Neural cell (in vitro differentiated cells): ENCODE measurements at regions not wholly inside any gene's neighbourhood (a gene's known extent, or its start where the extent isn't known, plus 50 kb on each side); places are given as distances from the start of the nearest gene placed in this dataset.

Experiments
- EP300 ChIP-seq: fragments of 450-650 bp; conservative IDR thresholded peaks from 2 replicates; pipeline ENCODE4 v1.6.1; 2014; ENCODE audit warnings: antibody characterized with exemption, mild to moderate bottlenecking, moderate library complexity; ENCODE audit not compliant: poor library complexity, severe bottlenecking
- EZH2 ChIP-seq: fragments of 200-600, 300-800 bp; shearing (Covaris generic), sonication (generic); IDR thresholded peaks from 2 replicates; pipeline ENCODE4 v1.6.1; 2014; ENCODE audit warnings: antibody characterized with exemption, low read length, borderline replicate concordance, mild to moderate bottlenecking; ENCODE audit not compliant: insufficient read depth, poor library complexity, severe bottlenecking
- MXI1 ChIP-seq: fragments of 450-650 bp; conservative IDR thresholded peaks from 2 replicates; pipeline ENCODE4 v1.6.1; 2014; ENCODE audit warnings: antibody characterized with exemption, mild to moderate bottlenecking; ENCODE audit not compliant: poor library complexity, severe bottlenecking
- POLR2AphosphoS5 ChIP-seq: IDR thresholded peaks from 2 replicates; pipeline ENCODE4 v1.6.1; 2012
- RAD21 ChIP-seq: fragments of 450-650 bp; conservative IDR thresholded peaks from 2 replicates; pipeline ENCODE4 v1.6.1; 2014; ENCODE audit warnings: antibody characterized with exemption, mild to moderate bottlenecking, moderate library complexity
- SMC3 ChIP-seq: fragments of 450-650 bp; conservative IDR thresholded peaks from 2 replicates; pipeline ENCODE4 v1.6.1; 2014; ENCODE audit warnings: antibody characterized with exemption, mild to moderate bottlenecking, moderate library complexity; ENCODE audit not compliant: poor library complexity
- TF ChIP-seq, protein P1 (sequence below): fragments of 450-650 bp; IDR thresholded peaks from 2 replicates; pipeline ENCODE4 v1.5.1; 2014; ENCODE audit warnings: antibody characterized with exemption, mild to moderate bottlenecking, moderate library complexity; ENCODE audit not compliant: poor library complexity, severe bottlenecking
- TF ChIP-seq, protein P2 (sequence below): IDR thresholded peaks from 2 replicates; pipeline ENCODE4 v1.6.1; 2012; ENCODE audit warnings: borderline replicate concordance

DNA sequence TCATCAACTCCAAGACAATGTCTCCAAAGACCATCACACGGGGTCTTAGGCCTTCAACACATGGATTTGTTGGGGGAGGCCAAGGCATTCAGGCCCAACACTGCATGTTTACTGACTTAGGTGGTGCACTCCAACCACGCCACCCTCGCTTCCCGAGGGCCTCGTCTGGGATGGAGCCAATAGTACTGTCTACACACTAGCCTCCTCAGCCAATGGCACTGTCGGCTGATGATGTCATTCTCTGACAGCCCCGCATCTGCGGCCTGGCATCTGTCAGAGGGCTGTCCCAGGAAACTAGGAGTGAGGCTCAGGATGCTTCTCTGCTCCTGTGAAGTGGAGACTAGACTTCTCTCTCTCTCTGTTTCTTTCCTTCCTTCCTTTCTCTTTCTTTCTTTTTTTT, 96.6 kb downstream of the TEX26 start:
- TF ChIP-seq SMC3 (no peak), EZH2 (no peak), RAD21 (no peak), POLR2AphosphoS5 (no peak), MXI1 (no peak), EP300 (no peak)
- TF ChIP-seq, protein P1, sequence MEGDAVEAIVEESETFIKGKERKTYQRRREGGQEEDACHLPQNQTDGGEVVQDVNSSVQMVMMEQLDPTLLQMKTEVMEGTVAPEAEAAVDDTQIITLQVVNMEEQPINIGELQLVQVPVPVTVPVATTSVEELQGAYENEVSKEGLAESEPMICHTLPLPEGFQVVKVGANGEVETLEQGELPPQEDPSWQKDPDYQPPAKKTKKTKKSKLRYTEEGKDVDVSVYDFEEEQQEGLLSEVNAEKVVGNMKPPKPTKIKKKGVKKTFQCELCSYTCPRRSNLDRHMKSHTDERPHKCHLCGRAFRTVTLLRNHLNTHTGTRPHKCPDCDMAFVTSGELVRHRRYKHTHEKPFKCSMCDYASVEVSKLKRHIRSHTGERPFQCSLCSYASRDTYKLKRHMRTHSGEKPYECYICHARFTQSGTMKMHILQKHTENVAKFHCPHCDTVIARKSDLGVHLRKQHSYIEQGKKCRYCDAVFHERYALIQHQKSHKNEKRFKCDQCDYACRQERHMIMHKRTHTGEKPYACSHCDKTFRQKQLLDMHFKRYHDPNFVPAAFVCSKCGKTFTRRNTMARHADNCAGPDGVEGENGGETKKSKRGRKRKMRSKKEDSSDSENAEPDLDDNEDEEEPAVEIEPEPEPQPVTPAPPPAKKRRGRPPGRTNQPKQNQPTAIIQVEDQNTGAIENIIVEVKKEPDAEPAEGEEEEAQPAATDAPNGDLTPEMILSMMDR = no peak
- TF ChIP-seq, protein P2, sequence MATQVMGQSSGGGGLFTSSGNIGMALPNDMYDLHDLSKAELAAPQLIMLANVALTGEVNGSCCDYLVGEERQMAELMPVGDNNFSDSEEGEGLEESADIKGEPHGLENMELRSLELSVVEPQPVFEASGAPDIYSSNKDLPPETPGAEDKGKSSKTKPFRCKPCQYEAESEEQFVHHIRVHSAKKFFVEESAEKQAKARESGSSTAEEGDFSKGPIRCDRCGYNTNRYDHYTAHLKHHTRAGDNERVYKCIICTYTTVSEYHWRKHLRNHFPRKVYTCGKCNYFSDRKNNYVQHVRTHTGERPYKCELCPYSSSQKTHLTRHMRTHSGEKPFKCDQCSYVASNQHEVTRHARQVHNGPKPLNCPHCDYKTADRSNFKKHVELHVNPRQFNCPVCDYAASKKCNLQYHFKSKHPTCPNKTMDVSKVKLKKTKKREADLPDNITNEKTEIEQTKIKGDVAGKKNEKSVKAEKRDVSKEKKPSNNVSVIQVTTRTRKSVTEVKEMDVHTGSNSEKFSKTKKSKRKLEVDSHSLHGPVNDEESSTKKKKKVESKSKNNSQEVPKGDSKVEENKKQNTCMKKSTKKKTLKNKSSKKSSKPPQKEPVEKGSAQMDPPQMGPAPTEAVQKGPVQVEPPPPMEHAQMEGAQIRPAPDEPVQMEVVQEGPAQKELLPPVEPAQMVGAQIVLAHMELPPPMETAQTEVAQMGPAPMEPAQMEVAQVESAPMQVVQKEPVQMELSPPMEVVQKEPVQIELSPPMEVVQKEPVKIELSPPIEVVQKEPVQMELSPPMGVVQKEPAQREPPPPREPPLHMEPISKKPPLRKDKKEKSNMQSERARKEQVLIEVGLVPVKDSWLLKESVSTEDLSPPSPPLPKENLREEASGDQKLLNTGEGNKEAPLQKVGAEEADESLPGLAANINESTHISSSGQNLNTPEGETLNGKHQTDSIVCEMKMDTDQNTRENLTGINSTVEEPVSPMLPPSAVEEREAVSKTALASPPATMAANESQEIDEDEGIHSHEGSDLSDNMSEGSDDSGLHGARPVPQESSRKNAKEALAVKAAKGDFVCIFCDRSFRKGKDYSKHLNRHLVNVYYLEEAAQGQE = no peak
